GM19455 (cell line): ENCODE measurements at regions not wholly inside any gene's neighbourhood (a gene's known extent, or its start where the extent isn't known, plus 50 kb on each side); places are given as distances from the start of the nearest gene placed in this dataset.

Experiments used
- ATAC-seq: cut with Tn5 transposase; IDR thresholded peaks from one replicate; pipeline ENCODE4 v1.9.1; 2021; ENCODE audit not compliant: unreplicated experiment

- ATAC-seq: no peak
Measured at GRCh38 chr3:30290479-30290878, 315.9 kb upstream of the TGFBR2 start.

DNA sequence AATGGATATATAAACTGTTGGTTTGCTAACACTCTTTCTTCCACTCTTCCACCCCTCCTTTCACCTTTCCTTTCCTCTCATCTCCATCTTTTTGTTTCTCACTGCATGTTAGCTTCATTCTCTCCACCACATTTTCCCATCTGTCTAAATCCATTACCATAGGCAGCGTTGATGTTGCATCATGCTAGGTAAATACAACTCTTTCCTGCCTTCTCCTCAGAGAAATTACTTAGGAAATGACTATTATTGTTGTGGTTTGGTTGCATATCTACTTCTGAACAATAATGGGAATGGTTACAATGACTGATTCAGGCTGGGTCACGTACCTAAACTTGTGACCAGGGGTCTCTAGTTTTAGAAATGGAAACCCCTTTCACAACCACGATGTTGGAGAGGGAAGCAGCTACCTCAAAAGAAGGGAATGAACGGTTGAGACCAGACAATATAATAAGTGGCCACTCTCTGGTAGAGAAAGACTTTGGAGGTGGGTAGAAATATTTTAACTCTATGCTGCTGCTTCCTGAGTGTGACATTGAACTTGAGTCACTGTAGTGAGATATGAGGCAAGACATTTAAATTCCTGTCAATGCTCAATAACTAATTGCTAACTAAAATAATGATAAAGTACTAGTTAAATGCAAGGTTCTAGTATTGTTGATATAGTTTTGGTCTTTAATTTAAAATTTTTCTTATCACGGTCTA is 314.1 kb upstream of the TGFBR2 start:
- no peak for ATAC-seq

- ATAC-seq: no peak
Measured at GRCh38 chr3:30293621-30294240, 312.7 kb upstream of the TGFBR2 start.

GRCh38 chr3:30294241-30294667 is 312.1 kb upstream of the TGFBR2 start:
- no peak for ATAC-seq

- ATAC-seq: no peak
Measured at GRCh38 chr3:30297112-30297511, 309.3 kb upstream of the TGFBR2 start.

GRCh38 chr3:30299674-30300385 is 306.6 kb upstream of the TGFBR2 start:
- no peak for ATAC-seq

- no peak for ATAC-seq
Measured at GRCh38 chr3:30300809-30301208, 305.6 kb upstream of the TGFBR2 start.

- ATAC-seq: no peak
Measured at GRCh38 chr3:30302027-30302426, 304.4 kb upstream of the TGFBR2 start.

GRCh38 chr3:30303770-30304169 is 302.6 kb upstream of the TGFBR2 start:
- ATAC-seq: no peak

DNA sequence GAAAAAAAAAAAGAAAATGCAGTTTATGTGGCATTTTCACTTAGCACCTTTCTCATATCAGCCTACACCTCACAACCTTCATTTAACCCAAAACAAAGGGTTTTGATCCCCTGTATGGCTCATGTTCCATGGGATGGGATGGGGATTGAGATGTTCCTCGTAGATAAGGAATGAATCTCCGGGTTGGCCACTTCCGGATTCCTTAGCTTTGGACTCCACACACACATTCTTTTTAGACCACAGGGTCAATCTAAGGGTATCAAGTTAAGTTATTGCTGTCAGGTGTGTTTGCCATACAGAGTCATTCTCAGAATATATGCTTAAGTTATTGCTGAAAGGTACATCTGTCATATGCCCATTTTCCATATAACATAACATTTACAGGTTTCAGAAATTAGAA is 301.4 kb upstream of the TGFBR2 start:
- no peak for ATAC-seq

DNA sequence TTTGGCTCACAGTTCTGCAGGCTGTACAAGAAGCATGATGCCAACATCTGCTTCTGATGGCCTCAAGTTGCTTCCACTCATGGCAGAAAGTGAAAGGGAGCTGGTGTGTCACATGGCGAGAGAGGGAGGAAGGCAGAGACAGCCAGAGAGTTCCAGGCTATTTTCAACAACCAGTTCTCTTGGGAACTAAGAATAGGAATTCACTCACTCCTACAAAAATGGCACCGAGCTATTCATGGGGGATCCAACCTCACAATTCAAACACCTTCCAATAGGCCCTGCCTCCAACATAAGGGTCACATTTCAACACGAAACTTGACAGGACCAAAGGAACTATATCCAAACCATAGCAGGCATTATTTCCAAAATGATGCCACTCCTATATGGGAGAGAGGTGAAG is 299.5 kb upstream of the TGFBR2 start:
- no peak for ATAC-seq

DNA sequence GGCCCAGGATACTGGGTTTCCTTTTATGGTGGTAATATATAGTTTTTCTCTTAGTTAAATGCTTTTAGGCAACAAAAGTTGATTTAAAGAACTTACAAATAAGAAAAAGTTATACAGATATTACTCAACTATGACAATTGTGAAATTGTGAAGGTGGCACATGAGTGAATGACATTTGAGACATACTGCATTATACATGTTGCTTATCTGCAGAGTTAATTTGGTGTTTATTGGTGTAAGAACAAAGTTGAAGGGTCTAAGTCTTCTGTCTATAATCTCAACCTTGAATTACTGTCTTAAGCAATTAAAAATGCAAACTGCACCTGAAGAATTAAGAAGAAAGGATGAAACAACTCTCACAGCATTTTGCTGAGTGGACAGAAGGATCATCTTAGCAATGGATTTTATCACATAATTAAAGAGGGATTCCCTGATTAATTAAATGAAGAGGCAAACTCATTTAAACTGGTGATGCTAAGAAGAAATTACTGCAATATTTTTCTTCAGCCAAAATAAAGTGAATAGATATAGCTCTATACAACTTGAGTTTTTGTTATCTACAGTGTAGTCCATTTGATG is 298.9 kb upstream of the TGFBR2 start:
- ATAC-seq: no peak

DNA sequence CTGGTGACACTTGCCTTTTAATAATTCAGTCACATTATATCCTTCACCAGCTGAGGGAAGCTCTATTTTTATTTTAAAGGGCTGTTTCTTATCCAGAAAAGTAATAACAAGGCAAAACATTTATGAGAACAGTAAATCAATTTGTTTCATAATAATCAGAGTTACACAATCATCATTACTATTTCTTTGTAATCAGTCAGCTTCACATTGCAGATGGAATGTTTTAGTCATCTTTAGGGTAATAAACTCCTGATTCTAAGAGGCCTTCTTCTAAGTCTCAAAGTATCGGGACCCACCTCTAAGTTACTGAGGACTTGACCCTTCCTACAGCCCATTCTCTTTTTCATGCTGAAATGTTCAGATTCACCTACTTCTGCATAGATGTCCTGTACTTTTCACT is 298.3 kb upstream of the TGFBR2 start:
- no peak for ATAC-seq

GRCh38 chr3:30309961-30310954 is 296.1 kb upstream of the TGFBR2 start:
- no peak for ATAC-seq

DNA sequence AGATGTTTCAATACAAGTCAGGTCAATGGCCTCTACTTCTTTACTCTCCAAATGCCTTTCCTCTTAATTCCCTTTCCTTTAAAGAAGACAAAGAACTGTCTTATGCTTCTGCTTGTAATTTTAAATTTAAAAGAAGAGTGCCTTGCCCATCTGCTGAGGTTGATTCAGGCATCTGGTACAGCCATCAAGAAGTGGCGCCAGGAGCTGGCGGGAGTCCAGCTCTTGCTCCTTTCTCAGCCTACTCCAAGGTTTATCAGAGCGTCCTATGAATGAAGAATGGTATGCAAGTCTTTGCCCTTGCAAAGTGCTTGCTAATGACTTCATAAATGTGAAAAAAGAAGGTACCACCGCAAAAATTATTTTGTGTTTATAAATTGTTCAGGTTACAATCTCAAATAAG is 294.6 kb upstream of the TGFBR2 start:
- no peak for ATAC-seq

GRCh38 chr3:30313840-30314239 is 292.6 kb upstream of the TGFBR2 start:
- no peak for ATAC-seq

GRCh38 chr3:30314757-30315325 is 291.6 kb upstream of the TGFBR2 start:
- ATAC-seq: no peak

GRCh38 chr3:30315447-30315846 is 291.0 kb upstream of the TGFBR2 start:
- no peak for ATAC-seq

GRCh38 chr3:30317561-30317960 is 288.8 kb upstream of the TGFBR2 start:
- no peak for ATAC-seq

- no peak for ATAC-seq
Measured at GRCh38 chr3:30318110-30318509, 288.3 kb upstream of the TGFBR2 start.
